ENCODE measurements at regions not wholly inside any gene's neighbourhood (a gene's known extent, or its start where the extent isn't known, plus 50 kb on each side); places are given as distances from the start of the nearest gene placed in this dataset.

DNA sequence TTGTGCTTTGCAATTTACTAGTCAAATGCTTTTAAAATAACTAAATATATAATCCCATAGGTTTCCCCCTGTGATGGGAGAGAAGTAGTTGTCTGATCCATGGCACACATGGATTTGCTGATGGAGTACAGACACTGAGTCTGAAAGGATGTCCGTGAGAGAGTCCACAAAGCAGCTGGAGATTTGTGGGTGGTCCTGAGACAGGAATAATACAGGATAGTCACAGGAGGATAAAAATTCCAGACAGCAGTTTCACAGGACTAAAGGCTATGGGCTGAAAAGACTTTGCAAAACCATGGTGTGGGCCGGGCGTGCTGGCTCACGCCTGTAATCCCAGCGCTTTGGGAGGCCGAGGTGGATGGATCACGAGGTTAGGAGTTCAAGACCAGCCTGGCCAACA lies 58.7 kb upstream of the ZFR start:
- DNase-seq, result no peak

DNA sequence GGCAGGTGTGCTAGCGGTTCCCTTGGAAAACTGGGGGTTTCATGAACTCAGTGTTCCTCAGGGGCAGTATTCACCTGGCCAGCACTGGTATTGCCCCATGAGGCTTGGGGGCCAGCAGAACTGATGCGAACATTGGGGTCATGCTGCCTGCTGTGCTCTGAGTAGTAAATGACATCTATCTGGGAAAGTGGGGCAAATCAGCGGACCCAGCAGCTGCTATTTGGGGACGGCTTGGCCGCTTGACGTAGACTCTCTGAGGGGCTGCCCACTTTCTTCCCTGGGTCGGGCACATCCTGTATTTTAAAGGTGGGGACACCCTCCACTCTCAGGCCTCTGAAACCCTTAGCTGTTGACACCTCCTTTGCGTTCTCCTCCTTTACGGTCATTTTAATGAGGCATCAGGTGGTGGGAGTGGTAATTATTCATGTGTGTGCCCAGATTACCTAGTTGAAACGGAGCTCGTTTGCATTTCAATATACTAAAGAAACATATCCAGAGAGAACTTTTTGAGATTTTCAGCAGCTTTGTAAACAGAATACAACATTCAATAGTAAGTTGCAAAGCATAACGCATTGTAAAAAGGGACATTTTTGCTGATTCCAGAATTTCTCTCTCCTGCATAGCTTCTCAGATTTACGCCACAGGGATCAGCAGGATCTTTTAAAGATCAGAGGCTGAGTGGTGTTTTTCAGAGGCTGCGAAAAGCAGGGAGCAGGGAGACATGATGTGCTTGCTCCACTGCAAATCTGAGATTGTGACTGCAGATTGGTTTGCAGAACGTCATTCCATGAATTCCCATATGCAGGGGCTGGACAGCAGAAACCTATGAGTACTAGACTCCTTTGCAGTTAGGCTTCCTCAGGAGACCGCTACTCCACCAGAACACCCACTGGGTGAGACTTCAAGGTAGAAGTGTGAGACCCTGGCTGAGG lies 56.8 kb upstream of the ZFR start:
- DNase-seq, result no peak

DNA sequence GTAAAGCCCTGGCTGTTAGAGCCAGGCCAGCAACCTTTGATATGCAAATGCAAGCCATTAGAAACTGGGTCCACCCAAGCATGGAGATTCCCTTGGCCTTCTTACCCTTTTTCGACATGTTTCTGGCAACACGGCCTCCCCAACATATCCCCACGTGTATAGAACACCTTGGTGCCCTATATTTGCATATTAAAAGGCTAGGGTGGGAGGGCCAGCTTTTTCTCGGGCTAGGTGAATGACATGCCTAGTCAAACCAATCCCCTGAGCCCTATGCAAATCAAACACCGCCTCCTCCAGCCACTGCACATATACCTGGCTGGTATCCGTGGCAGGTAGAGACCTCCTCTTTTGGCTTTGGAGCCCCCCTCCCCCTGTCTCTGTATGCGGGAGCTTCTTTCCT lies 55.6 kb upstream of the ZFR start:
- no peak for DNase-seq

DNA sequence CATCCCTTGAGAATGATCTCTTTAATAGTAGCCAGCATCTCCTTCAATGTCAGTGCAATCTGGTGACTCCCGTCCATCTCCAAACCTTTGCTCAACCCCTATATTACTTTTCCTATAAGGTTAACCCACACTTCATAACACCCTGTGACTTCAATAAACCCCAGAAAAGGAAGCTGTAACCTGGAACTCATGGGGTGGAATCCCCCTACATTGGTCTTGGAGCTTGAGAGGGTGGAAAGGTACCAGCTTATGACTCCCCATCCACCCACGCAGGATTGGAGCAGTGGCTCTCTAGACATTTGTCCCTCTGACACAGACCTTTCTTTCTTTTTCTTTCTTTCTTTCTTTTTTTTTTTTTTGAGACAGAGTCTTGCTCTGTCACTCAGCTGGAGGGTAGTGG lies 54.7 kb upstream of the ZFR start:
- no peak for DNase-seq

DNA sequence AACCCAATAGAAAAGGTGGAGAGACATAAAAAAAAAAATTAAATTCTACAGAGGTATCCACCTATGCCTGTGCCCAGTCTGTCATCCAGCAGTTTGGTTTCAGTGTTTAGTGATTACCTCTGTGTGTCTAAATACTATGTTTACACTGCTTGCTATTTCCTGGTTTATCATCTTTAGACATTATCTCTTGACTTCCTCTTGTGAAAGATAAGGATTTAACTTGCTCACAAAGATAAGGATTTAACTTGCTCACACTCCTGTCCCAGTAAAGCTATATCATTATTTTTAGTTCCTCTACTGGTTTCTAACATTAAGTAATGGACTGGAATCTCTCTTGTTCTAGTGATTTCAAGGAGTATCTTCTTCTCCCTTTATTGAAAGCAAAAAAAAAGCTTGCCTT lies 53.9 kb upstream of the ZFR start:
- DNase-seq, result no peak

DNA sequence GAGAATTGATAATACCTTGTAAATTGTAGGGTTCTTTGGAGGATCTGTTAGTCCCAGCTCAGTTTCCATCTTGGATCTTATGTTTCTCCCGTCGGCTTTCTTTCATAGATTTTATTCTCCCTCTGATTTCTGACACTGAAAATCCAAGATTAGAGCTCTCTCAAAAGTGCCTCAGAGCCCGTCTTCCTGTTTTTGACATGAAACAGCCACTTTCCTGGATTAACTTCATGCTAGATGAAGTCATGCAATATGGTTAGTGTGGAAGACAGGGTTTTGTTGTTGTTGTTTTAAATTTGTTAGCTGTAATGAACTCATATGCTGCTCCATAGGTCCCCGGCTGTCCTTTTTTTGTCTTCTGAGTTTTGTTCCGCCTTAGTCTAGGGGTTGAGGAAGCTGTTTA lies 51.6 kb upstream of the ZFR start:
- no peak for DNase-seq

DNA sequence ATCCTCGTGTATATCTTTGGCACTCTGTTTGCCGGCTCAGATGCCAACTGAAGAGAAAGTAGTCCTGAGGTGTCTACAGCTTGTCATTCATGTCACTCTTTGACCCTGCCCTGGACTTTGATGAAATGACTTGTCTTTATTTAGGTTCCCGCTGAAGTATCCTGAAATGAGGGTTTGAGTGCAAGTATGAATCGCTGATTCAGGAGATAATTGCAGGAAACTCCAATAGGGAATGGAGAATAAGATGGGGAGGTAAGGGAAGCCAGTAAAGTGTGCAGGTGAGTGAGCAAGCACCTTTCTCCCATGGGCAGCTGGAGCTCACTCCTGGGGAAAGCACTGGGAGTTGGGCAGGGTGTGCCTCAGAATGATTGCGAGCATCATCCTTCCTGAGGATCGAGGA lies 50.3 kb upstream of the ZFR start:
- no peak for DNase-seq
